ENCODE measurements at regions not wholly inside any gene's neighbourhood (a gene's known extent, or its start where the extent isn't known, plus 50 kb on each side); places are given as distances from the start of the nearest gene placed in this dataset.

GRCh38 chr18:68114989-68115388, 598.5 kb upstream of the DSEL start:
- DNase-seq (ENCODE audit: low read depth): no peak
- TF ChIP-seq CTCF (IDR thresholded peaks at IDR 0.05; ENCODE audit: low read depth, low read length): no peak
- TF ChIP-seq MYC (IDR thresholded peaks at IDR 0.05; ENCODE audit: low read depth, low read length): no peak
- TF ChIP-seq MAX (IDR thresholded peaks at IDR 0.05; ENCODE audit: low read depth, low read length): no peak
- TF ChIP-seq POLR2A (IDR thresholded peaks at IDR 0.05; ENCODE audit: extremely low read depth, insufficient read length): no peak
- no peak overlapping the region for H3K4me3 ChIP-seq (ENCODE audit: low read depth, low read length)

- TF ChIP-seq MYC (IDR thresholded peaks at IDR 0.05; ENCODE audit: low read depth, low read length) (no peak), CTCF (IDR thresholded peaks at IDR 0.05; ENCODE audit: low read depth, low read length) (no peak), MAX (IDR thresholded peaks at IDR 0.05; ENCODE audit: low read depth, low read length) (no peak), POLR2A (IDR thresholded peaks at IDR 0.05; ENCODE audit: extremely low read depth, insufficient read length) (no peak)
- no peak overlapping the region for H3K4me3 ChIP-seq (ENCODE audit: low read depth, low read length)
- no peak for DNase-seq (ENCODE audit: low read depth)
Observed at GRCh38 chr18:68104036-68104435, 587.5 kb upstream of the DSEL start.

GRCh38 chr18:68103561-68103960, 587.0 kb upstream of the DSEL start:
- DNase-seq (ENCODE audit: low read depth): no peak
- H3K4me3 ChIP-seq (ENCODE audit: low read depth, low read length): no peak overlapping the region
- TF ChIP-seq MYC (IDR thresholded peaks at IDR 0.05; ENCODE audit: low read depth, low read length) (no peak), MAX (IDR thresholded peaks at IDR 0.05; ENCODE audit: low read depth, low read length) (no peak), CTCF (IDR thresholded peaks at IDR 0.05; ENCODE audit: low read depth, low read length) (no peak), POLR2A (IDR thresholded peaks at IDR 0.05; ENCODE audit: extremely low read depth, insufficient read length) (no peak)

- DNase-seq (ENCODE audit: low read depth): no peak
- TF ChIP-seq MAX (IDR thresholded peaks at IDR 0.05; ENCODE audit: low read depth, low read length): no peak
- no peak for TF ChIP-seq MYC (IDR thresholded peaks at IDR 0.05; ENCODE audit: low read depth, low read length)
- TF ChIP-seq POLR2A (IDR thresholded peaks at IDR 0.05; ENCODE audit: extremely low read depth, insufficient read length): no peak
- no peak for TF ChIP-seq CTCF (IDR thresholded peaks at IDR 0.05; ENCODE audit: low read depth, low read length)
- H3K4me3 ChIP-seq (ENCODE audit: low read depth, low read length): no peak overlapping the region
Observed at GRCh38 chr18:68102117-68102516, 585.6 kb upstream of the DSEL start.

GRCh38 chr18:68098655-68099054, 582.1 kb upstream of the DSEL start:
- TF ChIP-seq MAX (IDR thresholded peaks at IDR 0.05; ENCODE audit: low read depth, low read length) (no peak), CTCF (IDR thresholded peaks at IDR 0.05; ENCODE audit: low read depth, low read length) (no peak), MYC (IDR thresholded peaks at IDR 0.05; ENCODE audit: low read depth, low read length) (no peak), POLR2A (IDR thresholded peaks at IDR 0.05; ENCODE audit: extremely low read depth, insufficient read length) (no peak)
- no peak for DNase-seq (ENCODE audit: low read depth)
- H3K4me3 ChIP-seq (ENCODE audit: low read depth, low read length): no peak overlapping the region

GRCh38 chr18:68086481-68086880, 570.0 kb upstream of the DSEL start:
- H3K4me3 ChIP-seq (ENCODE audit: low read depth, low read length): no peak overlapping the region
- no peak for DNase-seq (ENCODE audit: low read depth)
- TF ChIP-seq MAX (IDR thresholded peaks at IDR 0.05; ENCODE audit: low read depth, low read length) (no peak), MYC (IDR thresholded peaks at IDR 0.05; ENCODE audit: low read depth, low read length) (no peak), CTCF (IDR thresholded peaks at IDR 0.05; ENCODE audit: low read depth, low read length) (no peak), POLR2A (IDR thresholded peaks at IDR 0.05; ENCODE audit: extremely low read depth, insufficient read length) (no peak)
